IMR-90 (cell line): ENCODE measurements at regions not wholly inside any gene's neighbourhood (a gene's known extent, or its start where the extent isn't known, plus 50 kb on each side); places are given as distances from the start of the nearest gene placed in this dataset.

Source experiments
- ATAC-seq: fragments of 200-7000 bp; cut with Tn5 transposase; 2 replicates; pipeline ENCODE4 v1.9.1; 2020; ENCODE audit warnings: low read depth, mild to moderate bottlenecking, moderate library complexity
- BruUV-seq: library from RNA; stranded (reverse); fragments of 400-500 nt; replicated peaks from 2 replicates; lab custom pipeline; 2021; lab: Mats Ljungman, UMichigan
- CTCF ChIA-PET: fragments of 300-600 bp; formaldehyde crosslinking; extraction: SDS; loops from one replicate; lab custom pipeline; 2021; ENCODE audit warnings: antibody characterized with exemption; lab: Yijun Ruan, JAX
- POLR2A ChIA-PET: fragments of 300-600 bp; sonication (Branson Sonifier 250); formaldehyde crosslinking; loops from one replicate; lab custom pipeline; 2022; ENCODE audit warnings: antibody characterized with exemption; ENCODE audit not compliant: unreplicated experiment; lab: Charles Lee
- DNase-seq: peaks from one replicate; pipeline ENCODE4 v3.0.0; 2013
- H2AFZ ChIP-seq: replicated peaks from 2 replicates; pipeline ENCODE3; 2013; ENCODE audit warnings: low read length, mild to moderate bottlenecking; ENCODE audit not compliant: poor library complexity
- H2AK5ac ChIP-seq: 2 replicates; pipeline ENCODE4 v1.6.1; 2013; ENCODE audit warnings: low read depth, low read length, inconsistent platforms
- H2AK9ac ChIP-seq: replicated peaks from 2 replicates; pipeline ENCODE3; 2013; ENCODE audit warnings: mild to moderate bottlenecking, low read depth, low read length, moderate library complexity; ENCODE audit not compliant: poor library complexity
- H2BK120ac ChIP-seq: 2 replicates; pipeline ENCODE4 v1.6.1; 2013; ENCODE audit warnings: low read depth, low read length, inconsistent platforms
- H2BK15ac ChIP-seq: 3 replicates; pipeline ENCODE4 v1.6.1; 2013; ENCODE audit warnings: low read depth, low read length, inconsistent platforms
- H2BK20ac ChIP-seq: 2 replicates; pipeline ENCODE4 v1.6.1; 2013; ENCODE audit warnings: low read depth, mild to moderate bottlenecking, inconsistent platforms, low read length, moderate library complexity
- H2BK5ac ChIP-seq: 2 replicates; pipeline ENCODE4 v1.6.1; 2013; ENCODE audit warnings: mild to moderate bottlenecking, low read depth, low read length, inconsistent platforms; ENCODE audit not compliant: poor library complexity, severe bottlenecking
- H3K14ac ChIP-seq: replicated peaks from 2 replicates; pipeline ENCODE4 v1.6.1; 2013; ENCODE audit warnings: low read depth, low read length, inconsistent platforms
- H3K18ac ChIP-seq: 2 replicates; pipeline ENCODE4 v1.6.1; 2013; ENCODE audit warnings: low read depth, low read length, control low read depth
- H3K23ac ChIP-seq: 2 replicates; pipeline ENCODE4 v1.6.1; 2013; ENCODE audit warnings: low read depth, low read length, inconsistent platforms
- H3K27ac ChIP-seq: 2 replicates; pipeline ENCODE4 v1.5.1; 2013; ENCODE audit warnings: mild to moderate bottlenecking, control low read depth, low read length; ENCODE audit not compliant: insufficient read depth
- H3K27me3 ChIP-seq: 2 replicates; pipeline ENCODE4 v1.6.1; 2013; ENCODE audit warnings: low read length; ENCODE audit not compliant: control insufficient read depth, insufficient read depth
- H3K36me3 ChIP-seq: 2 replicates; pipeline ENCODE4 v1.6.1; 2013; ENCODE audit warnings: low read length, mixed read lengths; ENCODE audit not compliant: control insufficient read depth, insufficient read depth
- H3K4ac ChIP-seq: 2 replicates; pipeline ENCODE4 v1.6.1; 2013; ENCODE audit warnings: low read depth, low read length, inconsistent platforms
- H3K4me1 ChIP-seq: 2 replicates; pipeline ENCODE4 v1.6.1; 2013; ENCODE audit warnings: low read length, mixed read lengths; ENCODE audit not compliant: control insufficient read depth, insufficient read depth
- H3K4me2 ChIP-seq: 2 replicates; pipeline ENCODE4 v1.6.1; 2013; ENCODE audit warnings: low read depth, mild to moderate bottlenecking, control low read depth, low read length, moderate library complexity
- H3K4me3 ChIP-seq: 2 replicates; pipeline ENCODE4 v1.5.1; 2013; ENCODE audit warnings: low read depth, mild to moderate bottlenecking, control low read depth, low read length, moderate library complexity; ENCODE audit not compliant: insufficient read depth
- H3K56ac ChIP-seq: 2 replicates; pipeline ENCODE4 v1.6.1; 2013; ENCODE audit warnings: low read length, inconsistent platforms; ENCODE audit not compliant: insufficient read depth; ENCODE audit errors: extremely low read depth
- H3K79me1 ChIP-seq, 2 experiments: 2 replicates each; pipeline ENCODE4 v1.6.1; 2013; ENCODE audit warnings: low read length in 2 of 2, inconsistent platforms in 1 of 2, low read depth in 1 of 2
- H3K9ac ChIP-seq: 2 replicates; pipeline ENCODE4 v1.6.1; 2013; ENCODE audit warnings: low read depth, low read length, control low read depth
- H3K9me1 ChIP-seq: 2 replicates; pipeline ENCODE4 v1.6.1; 2013; ENCODE audit warnings: low read length, inconsistent platforms; ENCODE audit not compliant: insufficient read depth
- H3K9me3 ChIP-seq: 2 replicates; pipeline ENCODE4 v1.6.1; 2013; ENCODE audit warnings: low read length; ENCODE audit not compliant: control insufficient read depth, insufficient read depth
- H4K20me1 ChIP-seq: 2 replicates; pipeline ENCODE4 v1.6.1; 2013; ENCODE audit warnings: low read length, inconsistent platforms; ENCODE audit not compliant: insufficient read depth
- H4K5ac ChIP-seq: 2 replicates; pipeline ENCODE4 v1.6.1; 2013; ENCODE audit warnings: mild to moderate bottlenecking, low read depth, low read length, control low read depth
- H4K8ac ChIP-seq, 2 experiments: 2 replicates each; pipeline ENCODE4 v1.6.1; 2013; ENCODE audit warnings: low read depth in 2 of 2, low read length in 2 of 2, control low read depth in 1 of 2, inconsistent platforms in 1 of 2
- H4K91ac ChIP-seq: 2 replicates; pipeline ENCODE4 v1.6.1; 2013; ENCODE audit warnings: low read depth, low read length, inconsistent platforms; ENCODE audit not compliant: insufficient read depth
- BHLHE40 ChIP-seq: fragments of 150-350 bp; IDR thresholded peaks from 2 replicates; pipeline ENCODE4 v1.6.1; 2016; ENCODE audit warnings: mild to moderate bottlenecking, low read depth, low read length
- CEBPB ChIP-seq: IDR thresholded peaks from 2 replicates; pipeline ENCODE4 v1.6.1; 2012; ENCODE audit warnings: low read depth, low read length, improper control_type of control experiment
- CHD1 ChIP-seq: IDR thresholded peaks from 2 replicates; pipeline ENCODE4 v1.6.1; 2012; ENCODE audit warnings: low read depth, low read length, improper control_type of control experiment
- FOS ChIP-seq: fragments of 150-350 bp; IDR thresholded peaks from 2 replicates; pipeline ENCODE4 v1.6.1; 2016; ENCODE audit warnings: low read depth, low read length
- MAZ ChIP-seq: IDR thresholded peaks from 2 replicates; pipeline ENCODE4 v1.6.1; 2012; ENCODE audit warnings: low read depth, mild to moderate bottlenecking, low read length, improper control_type of control experiment, moderate library complexity, borderline replicate concordance
- MXI1 ChIP-seq: IDR thresholded peaks from 2 replicates; pipeline ENCODE4 v1.6.1; 2012; ENCODE audit warnings: low read depth, mild to moderate bottlenecking, low read length, moderate library complexity, borderline replicate concordance
- NFE2L2 ChIP-seq: fragments of 150-350 bp; IDR thresholded peaks from 2 replicates; pipeline ENCODE4 v1.6.1; 2016; ENCODE audit warnings: low read depth, mild to moderate bottlenecking, low read length
- POLR2A ChIP-seq: IDR thresholded peaks from 2 replicates; pipeline ENCODE4 v1.6.1; 2012; ENCODE audit warnings: mild to moderate bottlenecking, low read depth, low read length
- RAD21 ChIP-seq: IDR thresholded peaks from 2 replicates; pipeline ENCODE4 v1.6.1; 2012; ENCODE audit warnings: low read length, improper control_type of control experiment
- RCOR1 ChIP-seq: IDR thresholded peaks from 2 replicates; pipeline ENCODE4 v1.6.1; 2012; ENCODE audit warnings: mild to moderate bottlenecking, low read length, improper control_type of control experiment; ENCODE audit not compliant: insufficient replicate concordance
- RFX5 ChIP-seq: IDR thresholded peaks from 2 replicates; pipeline ENCODE4 v1.8.0; 2012; ENCODE audit warnings: low read depth, mild to moderate bottlenecking, low read length, moderate library complexity
- WGBS, 2 experiments: methylation state at CpG; one replicate each; pipeline versions ENCODE4 v1.1.5 to v1.1.7; 2013; ENCODE audit warnings: missing lambda C conversion rate in 2 of 2; ENCODE audit not compliant: insufficient read length in 1 of 2; ENCODE audit errors: extremely low coverage in 2 of 2; 5-methylcytosine and 5-hydroxymethylcytosine counted together
- dilution Hi-C: fragments of 300-500 bp; cut with HindIII; formaldehyde crosslinking; loops from one replicate; pipeline ENCODE4 v1.14.3; 2018; ENCODE audit warnings: low sequenced_read_pairs; ENCODE audit not compliant: unreplicated experiment
- in situ Hi-C: fragments of 300-500 bp; cut with MboI; formaldehyde crosslinking; loops from 3 replicates; pipeline ENCODE4 v1.14.3; 2019; ENCODE audit warnings: low sequenced_read_pairs, inconsistent platforms, mixed read lengths
- intact Hi-C: fragments of 100-400 bp; cut with micrococcal nuclease; formaldehyde crosslinking; loops from 2 replicates; pipeline ENCODE4 v1.10.0; 2022

DNA sequence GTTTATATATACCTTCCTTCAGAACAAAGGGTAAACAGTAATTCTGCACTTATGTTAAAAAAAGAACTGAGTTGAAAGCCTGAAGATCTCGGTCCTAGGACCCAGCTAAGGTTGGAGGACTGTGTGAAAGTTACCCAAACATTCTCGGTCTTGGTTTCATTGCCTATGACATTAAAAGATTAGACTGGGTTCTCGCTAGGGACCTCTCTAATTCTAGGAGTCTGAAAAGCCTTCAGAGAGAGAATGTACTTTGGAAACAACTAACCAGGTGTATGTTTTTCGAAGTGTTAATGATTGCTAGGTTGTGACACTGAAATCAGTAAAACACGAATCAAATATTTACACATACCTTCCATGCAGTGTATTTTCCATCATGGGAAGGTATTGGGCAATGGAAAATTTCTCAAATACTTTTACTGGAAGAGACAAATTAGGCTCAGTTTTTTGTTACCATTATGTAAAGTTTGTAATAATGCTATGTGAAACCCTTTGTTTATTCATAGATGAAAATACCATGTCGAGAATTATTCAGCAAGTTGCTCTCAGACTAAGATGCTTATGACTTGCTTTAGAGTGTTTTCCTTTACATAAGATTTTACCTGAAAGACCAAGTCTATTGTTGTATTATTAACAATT is 113.7 kb upstream of the LOC128125822 start:
- Histone ChIP-seq H3K79me1 (no peaks in the 10 kb centered on the region), H4K91ac (no peak overlapping the region; the same call in 1 of the 2 replicates), H3K18ac (no peak overlapping the region), H3K4me1 (no peaks in the 10 kb centered on the region), H2AK9ac (no peak overlapping the region), H2BK15ac (no peak overlapping the region), H3K9me1 (no peaks in the 10 kb centered on the region), H2AFZ (no peak overlapping the region), H3K9me3 (no peaks in the 10 kb centered on the region), H2BK20ac (no peak overlapping the region), H3K27ac (no peak overlapping the region), H3K56ac (no peak overlapping the region), H3K4me3 (no peak overlapping the region), H3K9ac (no peak overlapping the region), H4K20me1 (no peaks in the 10 kb centered on the region), H3K27me3 (no peaks in the 10 kb centered on the region), H3K36me3 (no peaks in the 10 kb centered on the region), H3K23ac (no peak overlapping the region), H3K4ac (no peak overlapping the region), H4K5ac (no peak overlapping the region), H3K14ac (no peak overlapping the region), H4K8ac (no peak overlapping the region), H3K4me2 (no peak overlapping the region), H2BK120ac (no peak overlapping the region), H2AK5ac (no peak overlapping the region), H2BK5ac (no peak overlapping the region)
- in situ Hi-C loops, result no loop called here
- ChIA-PET CTCF (no interaction called here), POLR2A (no interaction called here)
- dilution Hi-C loops, result no loop called here
- ATAC-seq (no peak; the same call in 1 of the 2 replicates), DNase-seq (no peak)
- 40% methylated on average over 1 of the region's 6 CpGs; no CpG with 5 or more reads in 1 of the 2 experiments for WGBS, 2 experiments
- TF ChIP-seq BHLHE40, result no peak
- no peak for TF ChIP-seq MAZ
- no peak for TF ChIP-seq CHD1
- no peak for TF ChIP-seq MXI1
- no peak for TF ChIP-seq CEBPB
- TF ChIP-seq NFE2L2, result no peak
- TF ChIP-seq RAD21, result no peak
- TF ChIP-seq FOS, result no peak
- TF ChIP-seq RCOR1, result no peak
- TF ChIP-seq POLR2A, result no peak
- TF ChIP-seq RFX5, result no peak
- BruUV-seq, result no TSS peak
- intact Hi-C loops, result loop anchor here (10.0 kb wide), 1 partner anchor 116 kb away; the partner anchor contains the start of genes LOC128125822 and PTP4A1
